ENCODE measurements at regions not wholly inside any gene's neighbourhood (a gene's known extent, or its start where the extent isn't known, plus 50 kb on each side); places are given as distances from the start of the nearest gene placed in this dataset.
A peak's percentile ranks its signal among the peaks of the same experiment; 100 is the strongest.

DNA sequence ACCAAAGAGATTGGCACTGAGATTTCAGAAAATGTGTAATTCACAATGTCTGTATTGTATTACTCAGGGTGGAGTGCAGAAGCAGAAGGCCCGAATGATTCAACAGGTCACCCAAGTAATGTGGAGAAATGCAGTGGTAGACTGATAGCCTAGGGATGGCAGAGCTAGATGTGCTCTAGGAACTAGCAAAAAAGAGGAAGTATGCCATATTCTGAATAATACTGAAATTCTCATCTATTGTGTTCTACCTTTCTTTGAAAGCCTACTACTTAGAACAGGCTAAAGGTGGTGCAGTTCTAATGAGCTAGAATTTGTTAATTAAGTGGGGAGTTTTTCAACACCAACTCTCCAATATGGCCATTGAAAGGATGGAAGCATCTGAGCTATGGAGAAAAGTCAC, 1449.8 kb upstream of the MIR17HG start:
- Histone ChIP-seq H3K4me1 (ENCODE audit: control insufficient read depth, insufficient read depth, low read length) (no peaks in the 10 kb centered on the region), H3K27ac (ENCODE audit: low read depth, low read length) (no peak overlapping the region), H3K27me3 (ENCODE audit: control insufficient read depth, insufficient read depth, low read length) (no peaks in the 10 kb centered on the region), H3K9me3 (ENCODE audit: control insufficient read depth, insufficient read depth, low read length) (no peaks in the 10 kb centered on the region), H3K36me3 (ENCODE audit: control insufficient read depth, insufficient read depth, low read length) (no peaks in the 10 kb centered on the region), H3K4me3 (ENCODE audit: low read depth, low read length) (no peak overlapping the region)
- no peak for DNase-seq (ENCODE audit: low read depth in 4 of 6, low spot score in 6 of 6)
- no CpG with 5 or more reads among the region's 1 CpG for WGBS (ENCODE audit: insufficient coverage)

DNA sequence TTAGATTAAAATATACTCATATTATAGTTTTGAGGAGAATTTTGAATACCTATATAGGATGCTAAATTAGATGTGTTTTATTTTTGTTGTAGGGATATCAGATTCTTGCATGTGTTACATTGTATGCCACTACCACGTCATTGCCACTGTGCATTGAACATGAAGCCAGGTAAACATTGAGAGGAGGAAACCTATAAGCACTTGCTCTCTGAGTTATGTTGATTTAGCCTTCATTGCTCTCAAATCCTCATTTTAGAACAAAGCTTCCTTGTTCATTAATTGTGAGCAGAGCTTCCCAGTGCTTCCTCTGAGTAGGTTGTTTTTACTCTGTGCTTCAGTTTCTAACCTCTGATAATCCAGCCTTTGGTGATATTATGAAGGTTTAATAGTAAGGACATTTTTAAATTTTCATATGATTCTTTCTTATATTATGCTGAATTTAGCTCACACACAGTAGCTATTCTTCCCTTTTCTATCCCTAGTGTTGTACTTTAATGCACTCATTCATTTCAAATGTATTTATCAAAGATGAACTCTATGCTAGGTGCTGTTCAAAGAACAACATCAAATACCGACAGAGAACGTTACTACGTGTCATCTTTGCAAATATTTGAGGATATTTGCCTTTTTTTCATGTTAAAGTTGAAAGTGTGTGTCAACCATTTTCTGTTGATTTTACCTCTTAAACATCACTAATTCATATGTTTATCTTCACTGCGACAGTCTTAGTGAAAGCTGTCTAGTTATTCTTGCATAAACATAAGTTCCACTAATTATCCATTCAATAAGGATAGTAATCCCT, 1448.0 kb upstream of the MIR17HG start:
- no peak overlapping the region for H3K4me3 ChIP-seq (ENCODE audit: low read depth, low read length)
- no peak for DNase-seq (ENCODE audit: low read depth in 4 of 6, low spot score in 6 of 6)
- H3K9me3 ChIP-seq (ENCODE audit: control insufficient read depth, insufficient read depth, low read length): no peaks in the 10 kb centered on the region
- no CpG with 5 or more reads among the region's 5 CpGs for WGBS (ENCODE audit: insufficient coverage)
- H3K4me1 ChIP-seq (ENCODE audit: control insufficient read depth, insufficient read depth, low read length): no peaks in the 10 kb centered on the region
- no peak overlapping the region for H3K27ac ChIP-seq (ENCODE audit: low read depth, low read length)
- no peaks in the 10 kb centered on the region for H3K27me3 ChIP-seq (ENCODE audit: control insufficient read depth, insufficient read depth, low read length)
- no peaks in the 10 kb centered on the region for H3K36me3 ChIP-seq (ENCODE audit: control insufficient read depth, insufficient read depth, low read length)

DNA sequence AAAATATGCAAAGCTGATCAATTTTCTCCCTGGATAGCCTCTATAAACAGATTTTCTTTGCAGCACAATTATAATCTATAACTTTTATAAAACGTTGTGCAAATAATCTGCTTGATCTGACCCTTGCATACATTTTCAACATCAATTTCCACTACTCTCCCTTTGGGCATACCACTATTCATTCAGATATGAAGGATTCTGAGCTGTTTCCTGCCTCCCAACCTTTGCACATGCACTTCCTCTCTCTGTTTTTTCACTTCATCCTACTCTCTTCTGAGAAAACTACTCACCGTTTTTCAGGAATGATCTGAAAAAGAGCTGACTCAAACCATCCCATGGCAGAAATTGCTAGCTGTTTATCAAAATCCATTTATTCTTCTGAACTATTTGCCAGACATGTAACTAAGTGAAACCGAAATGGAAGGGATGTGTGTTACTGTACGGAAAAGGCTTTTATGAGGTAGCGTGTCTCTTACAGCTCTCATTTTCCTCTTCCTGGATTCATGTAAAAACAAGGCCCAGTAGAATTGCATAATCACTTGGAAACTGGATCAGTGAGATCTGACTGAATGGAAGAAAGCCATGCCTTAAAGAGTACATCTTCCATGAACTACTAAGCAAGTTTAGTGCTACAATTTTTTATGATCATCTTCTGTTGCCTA, 1447.3 kb upstream of the MIR17HG start:
- Histone ChIP-seq H3K27ac (ENCODE audit: low read depth, low read length) (no peak overlapping the region), H3K27me3 (ENCODE audit: control insufficient read depth, insufficient read depth, low read length) (no peaks in the 10 kb centered on the region), H3K9me3 (ENCODE audit: control insufficient read depth, insufficient read depth, low read length) (no peaks in the 10 kb centered on the region), H3K36me3 (ENCODE audit: control insufficient read depth, insufficient read depth, low read length) (no peaks in the 10 kb centered on the region), H3K4me1 (ENCODE audit: control insufficient read depth, insufficient read depth, low read length) (no peaks in the 10 kb centered on the region), H3K4me3 (ENCODE audit: low read depth, low read length) (no peak overlapping the region)
- no peak for DNase-seq (ENCODE audit: low read depth in 4 of 6, low spot score in 6 of 6)
- 82% methylated on average over 2 of the region's 5 CpGs for WGBS (ENCODE audit: insufficient coverage)

DNA sequence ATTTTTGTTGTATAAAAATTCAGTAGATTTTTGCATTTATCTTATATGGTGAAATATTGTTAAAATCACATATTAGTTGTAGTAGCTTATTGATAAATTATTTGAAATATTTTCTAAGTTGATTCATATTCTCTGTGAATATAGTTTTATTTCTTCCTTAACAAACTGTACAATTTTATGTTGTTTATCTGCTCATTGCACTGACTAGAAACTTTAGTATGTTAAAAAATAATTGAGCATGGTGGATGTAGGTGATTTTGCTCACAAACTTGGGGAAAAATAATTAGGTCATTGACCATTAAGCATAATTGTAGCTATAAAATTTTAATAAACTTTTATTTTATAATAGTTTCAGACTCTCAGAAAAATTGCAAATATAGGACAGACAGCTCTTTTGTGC, 1445.3 kb upstream of the MIR17HG start:
- no peak overlapping the region for H3K4me3 ChIP-seq (ENCODE audit: low read depth, low read length)
- H3K27ac ChIP-seq (ENCODE audit: low read depth, low read length): no peak overlapping the region
- no peaks in the 10 kb centered on the region for H3K9me3 ChIP-seq (ENCODE audit: control insufficient read depth, insufficient read depth, low read length)
- H3K36me3 ChIP-seq (ENCODE audit: control insufficient read depth, insufficient read depth, low read length): no peaks in the 10 kb centered on the region
- DNase-seq (ENCODE audit: low read depth in 4 of 6, low spot score in 6 of 6): no peak
- H3K27me3 ChIP-seq (ENCODE audit: control insufficient read depth, insufficient read depth, low read length): no peaks in the 10 kb centered on the region
- no peaks in the 10 kb centered on the region for H3K4me1 ChIP-seq (ENCODE audit: control insufficient read depth, insufficient read depth, low read length)

DNA sequence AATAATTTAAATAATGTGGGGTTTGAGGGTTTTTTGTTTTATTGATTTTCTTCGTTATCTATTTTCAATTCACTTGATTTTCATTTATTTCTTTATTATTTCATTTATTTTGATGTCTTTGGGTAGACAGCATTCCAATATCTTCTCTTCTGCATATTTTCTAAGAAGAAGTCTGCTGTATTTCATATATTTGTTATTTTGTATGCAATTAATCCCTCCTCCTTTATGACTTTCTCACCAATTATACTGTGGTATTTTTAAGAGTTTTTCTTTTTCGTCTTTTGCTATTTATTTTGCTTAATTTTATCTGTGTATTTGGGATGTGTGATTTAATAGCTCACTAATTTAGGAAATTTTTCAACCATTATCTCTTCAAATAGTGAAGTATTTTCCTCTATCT, 1444.4 kb upstream of the MIR17HG start:
- Histone ChIP-seq H3K36me3 (ENCODE audit: control insufficient read depth, insufficient read depth, low read length) (no peaks in the 10 kb centered on the region), H3K9me3 (ENCODE audit: control insufficient read depth, insufficient read depth, low read length) (no peaks in the 10 kb centered on the region), H3K27me3 (ENCODE audit: control insufficient read depth, insufficient read depth, low read length) (no peaks in the 10 kb centered on the region), H3K27ac (ENCODE audit: low read depth, low read length) (no peak overlapping the region), H3K4me3 (ENCODE audit: low read depth, low read length) (no peak overlapping the region), H3K4me1 (ENCODE audit: control insufficient read depth, insufficient read depth, low read length) (no peaks in the 10 kb centered on the region)
- WGBS (ENCODE audit: insufficient coverage): no CpG with 5 or more reads among the region's 2 CpGs
- DNase-seq (ENCODE audit: low read depth in 4 of 6, low spot score in 6 of 6): no peak

DNA sequence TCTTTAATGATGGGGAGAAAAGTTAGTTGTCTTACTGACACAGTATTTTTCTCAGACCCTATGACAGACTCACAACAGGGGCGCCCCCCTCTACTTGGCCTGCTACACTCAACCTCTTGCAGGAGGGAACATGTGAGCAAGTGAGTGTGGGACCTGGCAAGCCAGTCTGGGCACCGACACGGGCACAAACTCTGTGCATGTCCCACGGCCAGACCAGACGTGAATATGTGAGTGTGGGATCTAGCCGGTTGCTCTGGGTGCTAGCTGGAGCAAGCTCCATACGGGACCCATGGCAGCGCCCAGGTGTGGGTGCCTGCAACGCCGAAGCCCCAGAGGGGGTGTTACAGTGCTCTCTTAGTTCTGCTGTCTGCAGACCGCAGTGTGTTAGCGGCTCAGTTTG, 1437.3 kb upstream of the MIR17HG start:
- no peaks in the 10 kb centered on the region for H3K27me3 ChIP-seq (ENCODE audit: control insufficient read depth, insufficient read depth, low read length)
- H3K4me1 ChIP-seq (ENCODE audit: control insufficient read depth, insufficient read depth, low read length): no peaks in the 10 kb centered on the region
- no peak for DNase-seq (ENCODE audit: low read depth in 4 of 6, low spot score in 6 of 6)
- H3K4me3 ChIP-seq (ENCODE audit: low read depth, low read length): no peak overlapping the region
- H3K9me3 ChIP-seq (ENCODE audit: control insufficient read depth, insufficient read depth, low read length): no peaks in the 10 kb centered on the region
- H3K27ac ChIP-seq (ENCODE audit: low read depth, low read length): no peak overlapping the region
- no peaks in the 10 kb centered on the region for H3K36me3 ChIP-seq (ENCODE audit: control insufficient read depth, insufficient read depth, low read length)
- 84% methylated on average over 11 of the region's 12 CpGs for WGBS (ENCODE audit: insufficient coverage)

DNA sequence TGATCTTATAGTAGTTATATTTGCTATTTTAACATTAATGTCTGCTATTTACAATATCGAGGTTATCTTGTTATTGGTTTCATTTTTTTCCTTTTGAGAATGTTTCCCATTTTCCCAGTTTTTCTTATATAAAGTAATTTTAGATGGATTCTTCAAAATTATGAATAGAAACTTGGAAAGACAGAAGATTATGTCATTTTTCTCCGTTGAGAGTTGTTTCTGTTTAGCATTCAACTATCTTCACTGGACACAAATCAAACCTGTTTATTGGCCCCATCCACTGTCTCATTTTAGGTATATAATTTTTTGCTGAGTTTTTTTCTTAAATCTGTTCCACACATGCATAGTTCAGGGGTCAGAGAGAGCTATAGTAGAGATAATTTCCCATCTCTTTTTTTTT, 1430.9 kb upstream of the MIR17HG start:
- no peaks in the 10 kb centered on the region for H3K4me1 ChIP-seq (ENCODE audit: control insufficient read depth, insufficient read depth, low read length)
- no CpG with 5 or more reads among the region's 2 CpGs for WGBS (ENCODE audit: insufficient coverage)
- no peaks in the 10 kb centered on the region for H3K9me3 ChIP-seq (ENCODE audit: control insufficient read depth, insufficient read depth, low read length)
- H3K4me3 ChIP-seq (ENCODE audit: low read depth, low read length): no peak overlapping the region
- DNase-seq (ENCODE audit: low read depth in 4 of 6, low spot score in 6 of 6): no peak
- no peaks in the 10 kb centered on the region for H3K36me3 ChIP-seq (ENCODE audit: control insufficient read depth, insufficient read depth, low read length)
- H3K27ac ChIP-seq (ENCODE audit: low read depth, low read length): no peak overlapping the region
- H3K27me3 ChIP-seq (ENCODE audit: control insufficient read depth, insufficient read depth, low read length): no peaks in the 10 kb centered on the region

DNA sequence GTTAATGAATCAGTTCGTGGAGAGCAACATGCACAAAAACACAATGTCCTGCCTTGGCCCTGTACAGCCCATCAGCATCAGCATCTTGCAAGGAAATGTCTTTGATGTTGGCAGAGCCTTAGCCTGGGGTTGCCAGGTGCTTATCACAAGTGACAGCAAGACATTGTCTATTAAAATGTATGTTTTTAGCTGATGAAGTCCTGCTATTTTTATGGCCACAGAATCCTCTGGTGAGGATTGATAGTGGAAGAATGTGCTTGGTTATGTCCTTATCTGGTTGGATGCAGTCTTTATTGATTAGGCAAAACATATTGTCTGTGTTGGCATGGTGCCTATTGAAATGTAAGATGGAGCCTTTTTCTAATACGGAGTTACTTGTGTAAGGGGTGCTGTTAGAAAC, 1427.0 kb upstream of the MIR17HG start:
- no peaks in the 10 kb centered on the region for H3K4me1 ChIP-seq (ENCODE audit: control insufficient read depth, insufficient read depth, low read length)
- H3K4me3 ChIP-seq (ENCODE audit: low read depth, low read length): no peak overlapping the region
- H3K27me3 ChIP-seq (ENCODE audit: control insufficient read depth, insufficient read depth, low read length): no peaks in the 10 kb centered on the region
- H3K36me3 ChIP-seq (ENCODE audit: control insufficient read depth, insufficient read depth, low read length): no peaks in the 10 kb centered on the region
- WGBS (ENCODE audit: insufficient coverage): 67% methylated on average over 1 of the region's 2 CpGs
- no peaks in the 10 kb centered on the region for H3K9me3 ChIP-seq (ENCODE audit: control insufficient read depth, insufficient read depth, low read length)
- H3K27ac ChIP-seq (ENCODE audit: low read depth, low read length): no peak overlapping the region
- DNase-seq (ENCODE audit: low read depth in 4 of 6, low spot score in 6 of 6): no peak

DNA sequence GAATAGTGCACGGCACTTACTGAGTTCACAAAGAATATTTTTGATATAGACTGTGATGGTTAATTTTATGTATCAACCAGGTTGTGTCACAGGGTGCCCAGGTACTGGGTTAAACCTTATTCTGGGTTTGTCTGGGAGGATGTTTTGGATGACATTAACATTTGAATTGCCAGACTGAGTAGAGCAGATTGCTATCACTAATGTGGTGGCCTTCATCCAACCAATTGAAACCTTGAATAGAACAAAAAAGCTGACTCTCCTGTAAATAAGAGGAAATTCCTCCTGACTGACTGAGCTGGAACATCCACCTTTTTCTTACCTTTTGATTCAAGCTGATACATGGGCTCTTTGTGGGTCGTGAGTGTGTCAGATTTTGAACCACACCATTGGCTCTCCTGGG, 1424.4 kb upstream of the MIR17HG start:
- H3K9me3 ChIP-seq (ENCODE audit: control insufficient read depth, insufficient read depth, low read length): no peaks in the 10 kb centered on the region
- H3K4me3 ChIP-seq (ENCODE audit: low read depth, low read length): no peak overlapping the region
- H3K36me3 ChIP-seq (ENCODE audit: control insufficient read depth, insufficient read depth, low read length): no peaks in the 10 kb centered on the region
- H3K27me3 ChIP-seq (ENCODE audit: control insufficient read depth, insufficient read depth, low read length): no peaks in the 10 kb centered on the region
- no CpG with 5 or more reads among the region's 2 CpGs for WGBS (ENCODE audit: insufficient coverage)
- no peak overlapping the region for H3K27ac ChIP-seq (ENCODE audit: low read depth, low read length)
- DNase-seq (ENCODE audit: low read depth in 4 of 6, low spot score in 6 of 6): peak in 1 of 6 donors; percentile 8
- H3K4me1 ChIP-seq (ENCODE audit: control insufficient read depth, insufficient read depth, low read length): no peaks in the 10 kb centered on the region

DNA sequence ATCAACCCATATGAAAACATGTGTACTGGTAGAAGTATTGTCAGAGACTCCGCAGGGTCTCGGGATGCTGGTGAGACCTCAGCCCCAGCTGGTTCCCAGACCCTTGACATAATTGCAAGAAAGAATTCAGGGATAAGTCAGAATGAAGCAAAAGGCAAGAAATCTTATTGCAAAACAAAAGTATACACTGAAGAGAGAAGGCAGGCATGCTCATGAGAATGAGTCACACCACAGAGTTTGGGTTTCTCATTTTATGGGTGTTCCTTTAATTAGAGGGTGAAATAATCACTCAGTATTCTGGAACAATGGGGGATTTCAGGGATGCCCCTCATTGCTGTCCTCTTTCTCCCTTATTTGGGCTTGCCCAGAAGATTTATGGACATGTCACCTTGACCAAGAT, 1423.8 kb upstream of the MIR17HG start:
- Histone ChIP-seq H3K27ac (ENCODE audit: low read depth, low read length) (no peak overlapping the region), H3K9me3 (ENCODE audit: control insufficient read depth, insufficient read depth, low read length) (no peaks in the 10 kb centered on the region), H3K4me1 (ENCODE audit: control insufficient read depth, insufficient read depth, low read length) (no peaks in the 10 kb centered on the region), H3K27me3 (ENCODE audit: control insufficient read depth, insufficient read depth, low read length) (no peaks in the 10 kb centered on the region), H3K4me3 (ENCODE audit: low read depth, low read length) (no peak overlapping the region), H3K36me3 (ENCODE audit: control insufficient read depth, insufficient read depth, low read length) (no peaks in the 10 kb centered on the region)
- no peak for DNase-seq (ENCODE audit: low read depth in 4 of 6, low spot score in 6 of 6)
- WGBS (ENCODE audit: insufficient coverage): no CpG with 5 or more reads among the region's 2 CpGs

Data from spinal cord (tissue), 9 donors.